Esophagus (tissue), 2 donors: ENCODE measurements at regions not wholly inside any gene's neighbourhood (a gene's known extent, or its start where the extent isn't known, plus 50 kb on each side); places are given as distances from the start of the nearest gene placed in this dataset.

Experiments
- H3K27ac ChIP-seq, 2 donors: one replicate each; pipeline ENCODE4 v1.5.1; 2013; ENCODE audit warnings: low read depth in 2 of 2, mild to moderate bottlenecking in 2 of 2, inconsistent platforms in 1 of 2, low read length in 1 of 2, moderate library complexity in 1 of 2
- H3K27me3 ChIP-seq, 2 donors: one replicate each; pipeline ENCODE4 v1.6.1; 2013; ENCODE audit warnings: low read length in 2 of 2, control low read depth in 1 of 2, mild to moderate bottlenecking in 1 of 2; ENCODE audit not compliant: insufficient read depth in 2 of 2, control insufficient read depth in 1 of 2
- H3K36me3 ChIP-seq, 2 donors: one replicate each; pipeline ENCODE4 v1.6.1; 2013; ENCODE audit warnings: low read length in 1 of 2; ENCODE audit not compliant: control insufficient read depth in 2 of 2, insufficient read depth in 2 of 2
- H3K4me1 ChIP-seq, 2 donors: one replicate each; pipeline ENCODE4 v1.6.1; 2013; ENCODE audit warnings: low read length in 1 of 2; ENCODE audit not compliant: control insufficient read depth in 2 of 2, insufficient read depth in 2 of 2
- H3K4me3 ChIP-seq, 2 donors: one replicate each; pipeline ENCODE4 v1.5.1; 2013; ENCODE audit warnings: low read length in 2 of 2, mild to moderate bottlenecking in 2 of 2, low read depth in 1 of 2, moderate library complexity in 1 of 2
- H3K9me3 ChIP-seq, 2 donors: one replicate each; pipeline ENCODE4 v1.6.1; 2013; ENCODE audit warnings: mild to moderate bottlenecking in 2 of 2, low read depth in 1 of 2, low read length in 1 of 2, moderate library complexity in 1 of 2; ENCODE audit not compliant: control insufficient read depth in 2 of 2, insufficient read depth in 1 of 2
- whole genome bisulfite sequencing, 2 donors: extraction: QIAGEN DNeasy Blood & Tissue Kit; methylation state at CpG; one replicate each; pipeline ENCODE4 v1.1.7; 2013; 5-methylcytosine and 5-hydroxymethylcytosine counted together
- donor health status: healthy with polysubstance abuse.
- donor health status: Bipolar disorder and iron deficiency.

DNA sequence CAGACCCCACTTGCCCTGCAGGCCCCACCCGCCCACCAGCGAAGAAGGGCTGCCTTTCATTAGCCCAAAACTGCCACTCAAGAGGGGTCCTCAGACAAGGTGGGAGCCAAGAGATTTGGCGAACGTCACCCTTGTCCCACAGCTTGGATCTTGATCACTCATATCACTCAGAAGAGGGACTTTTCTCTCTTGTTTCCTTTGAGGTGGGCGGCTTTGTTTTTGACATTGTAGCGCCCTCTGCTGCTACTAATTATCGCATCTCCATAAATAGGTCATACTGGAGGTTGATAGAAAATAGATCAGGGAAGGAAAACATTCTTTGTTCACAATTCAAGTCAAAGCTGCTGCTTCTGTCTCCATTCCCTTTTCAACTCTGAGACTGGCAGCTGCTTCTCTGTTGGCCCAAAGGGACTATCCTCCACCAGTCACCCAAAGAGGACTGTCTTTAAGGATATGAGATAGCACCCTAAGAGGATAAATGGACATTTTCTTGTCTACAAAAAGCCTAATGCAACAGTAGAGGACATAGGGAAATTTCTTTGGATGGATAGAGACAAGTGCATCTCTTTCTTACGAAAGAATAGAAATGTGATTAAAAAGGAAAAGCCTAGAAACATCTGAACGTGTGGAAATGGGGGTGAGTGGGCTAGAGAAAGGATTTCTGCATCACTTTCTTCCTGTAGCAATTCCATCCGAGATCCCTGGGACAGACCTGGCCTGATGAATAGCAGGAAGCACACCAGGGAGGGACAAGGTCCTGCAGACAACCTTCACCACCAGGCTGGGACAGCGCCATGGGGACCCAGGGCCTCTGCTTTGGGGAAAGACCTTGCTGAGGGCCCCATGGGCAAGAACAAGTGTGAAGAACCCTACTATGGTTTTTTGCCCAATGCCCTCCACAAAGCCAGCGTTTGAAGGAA, 115.8 kb downstream of the DAD1 start:
- no peaks in the 10 kb centered on the region for H3K36me3 ChIP-seq
- H3K9me3 ChIP-seq, result no peaks in the 10 kb centered on the region
- no peaks in the 10 kb centered on the region for H3K4me1 ChIP-seq
- 65 to 68% methylated on average over 12 of the region's 12 CpGs for WGBS, 2 donors
- H3K4me3 ChIP-seq, result no peak overlapping the region
- no peaks in the 10 kb centered on the region for H3K27me3 ChIP-seq
- no peak overlapping the region for H3K27ac ChIP-seq

DNA sequence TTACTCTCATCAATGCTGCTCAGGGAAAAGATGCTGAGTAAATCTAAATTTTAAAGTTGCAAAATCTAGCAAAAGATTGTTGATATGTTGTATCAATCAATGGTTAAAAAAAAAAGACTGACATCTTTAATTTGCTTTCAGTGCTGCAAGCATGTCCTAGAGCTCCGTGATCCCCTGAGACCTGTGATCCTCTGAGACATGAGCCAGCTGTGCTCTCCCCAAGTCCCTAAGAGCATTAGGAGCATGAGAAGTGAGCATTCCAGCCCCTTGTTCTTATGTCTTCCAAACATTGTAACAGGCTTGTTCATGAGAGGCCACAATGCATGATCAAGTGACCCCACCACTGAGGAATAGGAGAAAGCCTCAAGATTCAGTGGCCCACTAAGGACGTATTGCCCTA, 116.6 kb downstream of the DAD1 start:
- no peaks in the 10 kb centered on the region for H3K36me3 ChIP-seq
- no peak overlapping the region for H3K27ac ChIP-seq
- 90 to 93% methylated on average over 2 of the region's 2 CpGs for WGBS, 2 donors
- no peak overlapping the region for H3K4me3 ChIP-seq
- H3K27me3 ChIP-seq, result no peaks in the 10 kb centered on the region
- H3K4me1 ChIP-seq, result no peaks in the 10 kb centered on the region
- H3K9me3 ChIP-seq, result no peaks in the 10 kb centered on the region

DNA sequence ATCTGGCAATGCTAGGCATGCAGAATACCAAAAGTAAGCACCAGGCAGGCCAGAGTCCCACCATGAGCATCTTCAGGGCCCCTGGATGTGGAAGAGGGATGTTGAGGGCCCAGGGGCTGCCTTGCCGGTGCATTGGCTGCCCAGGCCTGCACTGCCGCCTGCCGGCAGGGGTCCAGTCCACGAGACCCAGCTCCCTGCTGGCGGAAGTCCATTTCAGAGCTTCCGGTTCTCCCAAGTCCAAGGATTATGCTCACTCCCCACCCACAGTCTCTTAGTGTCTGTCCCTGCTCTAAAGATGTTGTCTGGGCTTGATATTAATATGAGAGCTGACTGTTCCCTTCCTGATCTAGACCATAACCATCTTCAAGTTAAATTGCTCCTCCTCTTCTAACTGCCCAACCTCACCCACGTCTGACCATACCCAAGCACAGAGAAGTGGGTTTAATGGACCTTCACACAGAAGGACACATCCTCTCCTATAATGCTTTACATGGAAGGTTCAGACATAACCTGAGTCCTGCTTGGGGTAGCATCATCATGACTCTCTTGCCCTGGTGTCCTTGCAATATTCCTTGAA, 117.4 kb downstream of the DAD1 start:
- Histone ChIP-seq H3K27me3 (no peaks in the 10 kb centered on the region), H3K9me3 (no peaks in the 10 kb centered on the region), H3K27ac (no peak overlapping the region), H3K36me3 (no peaks in the 10 kb centered on the region), H3K4me3 (no peak overlapping the region), H3K4me1 (no peaks in the 10 kb centered on the region)
- WGBS, 2 donors, result 43 to 52% methylated on average over 7 of the region's 7 CpGs

DNA sequence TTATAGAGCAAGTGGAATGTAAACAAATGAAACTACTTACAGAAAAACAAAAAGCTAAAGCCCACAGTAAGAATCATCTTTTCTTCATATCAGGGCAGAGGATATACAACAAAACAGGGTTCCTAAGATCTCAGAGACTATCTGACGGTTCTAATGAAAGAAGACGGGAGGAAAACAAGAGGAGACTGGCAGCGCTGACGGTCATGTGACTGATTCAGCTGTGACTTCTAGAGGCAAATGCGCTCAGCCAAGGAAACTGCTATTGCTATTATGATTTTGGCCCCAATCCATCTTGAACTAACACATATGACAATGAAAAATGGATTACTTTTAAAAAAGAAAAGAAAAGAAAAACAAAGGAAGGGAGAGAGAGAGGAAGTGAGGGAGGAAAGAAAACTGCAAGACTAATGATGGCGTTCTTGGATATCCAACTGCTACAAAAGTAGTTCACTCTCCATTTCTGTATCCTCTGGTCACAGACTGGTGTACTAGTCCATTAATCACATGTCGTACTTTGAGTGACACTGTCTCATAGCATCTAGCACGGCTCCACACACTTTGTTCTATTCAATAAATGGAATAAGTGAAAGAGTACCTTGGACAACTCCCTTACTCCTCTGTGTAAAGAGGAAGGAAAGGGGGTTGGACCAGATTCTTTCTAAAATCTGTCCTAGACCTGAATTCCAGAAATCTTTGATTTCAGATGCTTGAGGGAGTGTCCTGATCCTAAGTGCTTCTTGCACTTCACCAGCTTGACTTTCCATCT, 119.3 kb downstream of the DAD1 start:
- H3K27me3 ChIP-seq, result no peaks in the 10 kb centered on the region
- H3K9me3 ChIP-seq, result no peaks in the 10 kb centered on the region
- H3K36me3 ChIP-seq, result no peaks in the 10 kb centered on the region
- H3K4me1 ChIP-seq, result no peaks in the 10 kb centered on the region
- H3K27ac ChIP-seq, result no peak overlapping the region
- H3K4me3 ChIP-seq, result no peak overlapping the region
- WGBS, 2 donors, result 44 to 45% methylated on average over 8 of the region's 8 CpGs

DNA sequence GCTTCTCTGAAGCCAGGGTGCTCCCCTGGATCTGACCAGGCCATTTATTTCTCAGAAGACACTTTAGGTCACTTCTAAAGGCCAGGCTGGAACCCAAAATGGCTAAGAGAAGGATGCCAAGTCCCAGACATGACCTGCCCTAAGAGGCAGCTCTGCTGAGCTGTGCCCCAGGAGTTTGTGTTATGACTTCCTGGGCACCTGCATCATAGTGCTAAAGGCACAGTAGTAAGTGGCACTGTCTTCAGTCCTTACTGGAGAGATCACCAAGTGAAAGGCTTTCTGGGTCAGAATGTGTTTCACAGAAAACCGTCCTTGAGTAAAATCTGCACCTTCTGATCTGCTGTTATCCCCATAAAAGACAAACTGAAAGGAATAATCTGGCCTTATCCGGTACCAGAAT, 120.2 kb downstream of the DAD1 start:
- Histone ChIP-seq H3K4me1 (no peaks in the 10 kb centered on the region), H3K27ac (no peak overlapping the region), H3K9me3 (no peaks in the 10 kb centered on the region), H3K36me3 (no peaks in the 10 kb centered on the region), H3K27me3 (peaks cover 0 to 3% of the 10 kb centered on the region in 2 donors), H3K4me3 (no peak overlapping the region)
- WGBS, 2 donors, result 91 to 94% methylated on average over 2 of the region's 2 CpGs

DNA sequence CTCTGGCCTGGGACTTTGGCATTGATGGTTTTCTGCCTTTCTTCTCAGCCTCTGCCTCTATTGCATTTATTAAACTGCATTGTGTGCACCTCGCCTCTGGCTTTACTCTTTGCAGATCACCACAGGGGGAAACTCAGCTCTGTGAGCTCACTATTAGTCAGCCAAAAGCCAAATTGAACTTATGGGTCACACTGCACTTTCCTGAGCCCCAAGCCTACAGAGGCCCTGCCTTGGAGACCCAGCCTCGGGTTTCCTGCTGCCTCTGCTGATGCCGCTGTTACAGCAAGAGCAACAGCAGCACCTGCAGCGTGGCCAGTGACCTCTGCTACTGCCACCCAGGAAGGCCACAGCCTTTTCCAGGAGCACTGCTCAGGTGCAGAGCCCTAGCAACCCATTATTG, 122.5 kb downstream of the DAD1 start:
- Histone ChIP-seq H3K9me3 (no peaks in the 10 kb centered on the region), H3K4me1 (no peaks in the 10 kb centered on the region), H3K36me3 (no peaks in the 10 kb centered on the region), H3K4me3 (no peak overlapping the region), H3K27me3 (peaks cover 0 to 5% of the 10 kb centered on the region in 2 donors), H3K27ac (no peak overlapping the region)
- 84 to 88% methylated on average over 4 of the region's 4 CpGs for WGBS, 2 donors

DNA sequence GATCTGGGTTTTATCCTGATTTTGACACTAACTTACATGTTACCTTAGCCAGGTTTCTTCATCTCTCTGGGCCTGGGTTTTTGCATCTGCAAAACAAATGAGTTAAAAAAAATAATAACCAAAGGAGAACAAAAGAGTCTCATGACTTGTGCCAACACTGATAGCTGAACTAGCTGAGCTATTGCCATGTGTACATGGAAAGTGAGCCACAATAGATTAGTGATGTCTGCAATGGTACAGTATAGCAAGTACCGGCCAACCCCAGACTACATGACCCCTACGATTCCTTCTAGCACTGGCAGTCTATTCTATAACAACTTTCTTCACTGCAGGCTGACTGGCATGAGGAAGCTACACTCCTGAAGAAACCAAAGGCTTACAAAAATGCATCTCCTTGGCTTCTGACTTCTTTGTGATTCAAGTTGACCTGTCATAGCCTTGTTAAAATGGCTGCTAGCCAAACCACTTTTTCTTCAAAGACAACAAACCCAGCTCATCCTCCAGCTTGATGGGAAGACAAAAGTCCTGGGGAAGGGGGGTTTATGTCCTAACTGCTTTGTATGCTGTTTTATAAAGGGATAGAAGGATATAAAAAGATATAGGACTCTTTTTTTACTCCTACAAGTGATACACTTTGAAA, 123.7 kb downstream of the DAD1 start:
- H3K9me3 ChIP-seq, result no peaks in the 10 kb centered on the region
- H3K27ac ChIP-seq, result no peak overlapping the region
- no peak overlapping the region for H3K4me3 ChIP-seq
- H3K4me1 ChIP-seq, result no peaks in the 10 kb centered on the region
- WGBS, 2 donors, result 84 to 97% methylated on average over 2 of the region's 2 CpGs
- H3K36me3 ChIP-seq, result no peaks in the 10 kb centered on the region
- peaks cover 0 to 5% of the 10 kb centered on the region in 2 donors for H3K27me3 ChIP-seq

DNA sequence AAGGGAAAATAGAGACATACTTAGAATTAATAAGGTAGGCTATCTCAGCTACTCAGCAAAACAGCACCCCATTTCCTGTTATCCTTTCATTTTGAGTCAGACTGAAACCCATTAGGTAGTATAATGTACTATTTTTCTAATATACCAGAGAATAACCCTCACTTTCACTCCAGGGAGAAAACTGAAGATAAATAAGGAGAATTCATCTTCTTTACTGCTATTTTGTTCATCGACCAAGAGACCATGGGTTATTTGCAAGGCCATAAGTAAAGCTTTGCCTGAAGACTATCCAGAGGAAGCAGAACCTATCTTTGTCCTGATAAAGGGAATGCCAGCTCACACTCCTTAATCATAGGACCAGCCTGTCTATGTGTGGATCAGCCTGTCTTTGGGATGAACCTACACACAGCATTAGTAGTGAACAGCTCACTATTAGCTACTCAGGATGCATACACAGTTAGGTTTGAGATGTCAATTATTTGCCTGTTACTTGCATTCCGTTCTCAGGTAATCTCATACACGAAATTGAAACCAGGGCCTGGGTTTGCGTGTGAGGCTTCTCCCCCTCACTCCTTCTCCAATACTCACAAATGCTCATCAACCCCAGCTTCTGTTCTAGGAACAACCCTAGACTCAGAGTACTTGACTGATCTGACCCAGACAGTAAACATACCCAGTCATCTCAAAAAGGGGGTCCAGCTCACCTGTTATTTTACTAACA, 124.4 kb downstream of the DAD1 start:
- Histone ChIP-seq H3K27ac (no peak overlapping the region), H3K36me3 (no peaks in the 10 kb centered on the region), H3K27me3 (peaks cover 0 to 5% of the 10 kb centered on the region in 2 donors), H3K4me1 (no peaks in the 10 kb centered on the region), H3K9me3 (no peaks in the 10 kb centered on the region), H3K4me3 (no peak overlapping the region)
- WGBS, 2 donors, result 92 to 94% methylated on average over 4 of the region's 4 CpGs

DNA sequence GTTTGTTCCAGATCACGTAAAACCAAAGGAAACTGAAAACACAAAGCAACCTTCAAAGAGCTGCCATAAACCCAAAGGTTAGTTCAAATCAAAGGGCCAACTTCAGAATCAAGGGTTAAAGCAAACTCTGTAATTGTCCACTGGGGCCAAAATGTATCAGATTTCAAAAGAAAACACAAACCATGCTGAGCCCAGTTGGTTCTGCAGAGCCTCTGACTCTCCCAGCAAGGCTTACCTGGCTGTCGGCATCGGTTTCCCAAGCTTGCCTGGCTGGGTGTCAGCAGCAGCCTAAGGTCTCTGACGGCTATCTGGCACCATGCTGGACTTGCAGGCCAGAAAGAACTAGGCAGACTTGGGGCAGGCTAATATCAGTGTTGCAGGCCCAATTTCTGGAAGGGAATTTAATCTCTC, 125.3 kb downstream of the DAD1 start:
- H3K27me3 ChIP-seq, result peaks cover 0 to 5% of the 10 kb centered on the region in 2 donors
- no peak overlapping the region for H3K4me3 ChIP-seq
- H3K4me1 ChIP-seq, result no peaks in the 10 kb centered on the region
- WGBS, 2 donors, result 70 to 73% methylated on average over 4 of the region's 4 CpGs
- H3K36me3 ChIP-seq, result no peaks in the 10 kb centered on the region
- no peaks in the 10 kb centered on the region for H3K9me3 ChIP-seq
- no peak overlapping the region for H3K27ac ChIP-seq
